ENCODE measurements at regions not wholly inside any gene's neighbourhood (a gene's known extent, or its start where the extent isn't known, plus 50 kb on each side); places are given as distances from the start of the nearest gene placed in this dataset.

DNA sequence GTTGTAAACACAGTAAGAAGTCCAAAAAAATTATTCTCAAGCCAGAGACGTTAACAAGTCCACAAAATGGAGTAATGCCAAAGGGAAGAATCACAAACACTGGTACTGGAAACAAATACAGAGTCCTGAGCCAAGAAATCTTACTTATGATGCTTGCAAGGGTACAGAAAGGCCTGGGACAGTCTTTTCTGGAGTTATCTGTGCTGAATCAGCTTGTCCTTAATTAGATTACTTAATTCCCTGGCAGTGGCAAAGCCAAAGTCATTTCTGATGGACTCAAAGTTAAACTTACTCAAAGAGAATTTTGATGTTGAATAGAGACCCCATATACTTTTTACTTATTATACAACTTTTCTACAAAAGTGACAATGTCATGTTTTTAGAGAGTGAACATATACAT is 610.5 kb upstream of the ITGA1 start:
- no peaks in the 10 kb centered on the region for H3K79me2 ChIP-seq (ENCODE audit: low read depth)
- no peak overlapping the region for H3K4me2 ChIP-seq
- H2AFZ ChIP-seq: no peak overlapping the region
- no peak overlapping the region for H3K4me3 ChIP-seq
- intact Hi-C loops (cut with micrococcal nuclease; ENCODE audit: unreplicated experiment): no loop called here
- DNase-seq: no peak
- POLR2A ChIA-PET (ENCODE audit: unreplicated experiment): no interaction called here
- H3K4me1 ChIP-seq (replicated peaks; ENCODE audit: insufficient read depth): no peaks in the 10 kb centered on the region
- no peaks in the 10 kb centered on the region for H3K27me3 ChIP-seq (ENCODE audit: insufficient read depth, low read depth)
- BruUV-seq (replicated peaks): no TSS peak
- H3F3A ChIP-seq (ENCODE audit: insufficient read depth, low read depth): no peaks in the 10 kb centered on the region
- H3K36me3 ChIP-seq (ENCODE audit: low read depth): no peaks in the 10 kb centered on the region
- H3K27ac ChIP-seq: no peak overlapping the region
- TF ChIP-seq, protein P1, sequence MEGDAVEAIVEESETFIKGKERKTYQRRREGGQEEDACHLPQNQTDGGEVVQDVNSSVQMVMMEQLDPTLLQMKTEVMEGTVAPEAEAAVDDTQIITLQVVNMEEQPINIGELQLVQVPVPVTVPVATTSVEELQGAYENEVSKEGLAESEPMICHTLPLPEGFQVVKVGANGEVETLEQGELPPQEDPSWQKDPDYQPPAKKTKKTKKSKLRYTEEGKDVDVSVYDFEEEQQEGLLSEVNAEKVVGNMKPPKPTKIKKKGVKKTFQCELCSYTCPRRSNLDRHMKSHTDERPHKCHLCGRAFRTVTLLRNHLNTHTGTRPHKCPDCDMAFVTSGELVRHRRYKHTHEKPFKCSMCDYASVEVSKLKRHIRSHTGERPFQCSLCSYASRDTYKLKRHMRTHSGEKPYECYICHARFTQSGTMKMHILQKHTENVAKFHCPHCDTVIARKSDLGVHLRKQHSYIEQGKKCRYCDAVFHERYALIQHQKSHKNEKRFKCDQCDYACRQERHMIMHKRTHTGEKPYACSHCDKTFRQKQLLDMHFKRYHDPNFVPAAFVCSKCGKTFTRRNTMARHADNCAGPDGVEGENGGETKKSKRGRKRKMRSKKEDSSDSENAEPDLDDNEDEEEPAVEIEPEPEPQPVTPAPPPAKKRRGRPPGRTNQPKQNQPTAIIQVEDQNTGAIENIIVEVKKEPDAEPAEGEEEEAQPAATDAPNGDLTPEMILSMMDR (conservative IDR thresholded peaks at IDR 0.05): no peak
- TF ChIP-seq EZH2 (IDR thresholded peaks at IDR 0.05; ENCODE audit: low read depth): no peak
- no peaks in the 10 kb centered on the region for H3K9me3 ChIP-seq (ENCODE audit: insufficient read depth, low read depth)
- no peaks in the 10 kb centered on the region for H4K20me1 ChIP-seq (ENCODE audit: insufficient read depth)
- no peaks in the 10 kb centered on the region for H3K9me2 ChIP-seq (ENCODE audit: insufficient read depth)
- CTCF ChIA-PET: no interaction called here

DNA sequence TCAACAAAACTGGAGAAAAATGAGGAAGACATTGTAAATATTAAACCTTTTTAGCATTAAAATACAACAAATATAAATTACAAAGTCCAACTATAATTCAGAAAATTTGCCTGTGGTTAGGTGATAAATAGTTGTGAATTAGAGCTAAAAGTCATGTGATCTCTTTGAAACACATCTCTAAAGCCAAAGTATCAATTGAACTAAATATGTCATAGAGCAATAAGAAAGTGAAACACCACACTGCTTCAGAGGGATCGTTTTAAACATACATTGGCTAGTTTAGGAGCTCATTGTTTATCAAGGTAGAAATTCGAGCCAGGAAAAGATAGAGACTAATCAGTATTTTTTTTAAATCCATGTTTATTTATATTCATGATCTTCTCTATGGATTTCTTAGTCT is 606.3 kb upstream of the ITGA1 start:
- TF ChIP-seq, protein P1 (conservative IDR thresholded peaks at IDR 0.05): no peak
- no peak for TF ChIP-seq EZH2 (IDR thresholded peaks at IDR 0.05; ENCODE audit: low read depth)
- BruUV-seq (replicated peaks): no TSS peak
- Histone ChIP-seq H3K4me1 (replicated peaks; ENCODE audit: insufficient read depth) (no peaks in the 10 kb centered on the region), H3K79me2 (ENCODE audit: low read depth) (no peaks in the 10 kb centered on the region), H3K9me2 (ENCODE audit: insufficient read depth) (no peaks in the 10 kb centered on the region), H3K27ac (no peak overlapping the region), H3K27me3 (ENCODE audit: insufficient read depth, low read depth) (no peaks in the 10 kb centered on the region), H4K20me1 (ENCODE audit: insufficient read depth) (no peaks in the 10 kb centered on the region), H3K4me3 (no peak overlapping the region), H2AFZ (no peak overlapping the region), H3F3A (ENCODE audit: insufficient read depth, low read depth) (no peaks in the 10 kb centered on the region), H3K4me2 (no peak overlapping the region), H3K36me3 (ENCODE audit: low read depth) (no peaks in the 10 kb centered on the region), H3K9me3 (ENCODE audit: insufficient read depth, low read depth) (no peaks in the 10 kb centered on the region)
- ChIA-PET CTCF (no interaction called here), POLR2A (ENCODE audit: unreplicated experiment) (no interaction called here)
- DNase-seq: no peak
- intact Hi-C loops (cut with micrococcal nuclease; ENCODE audit: unreplicated experiment): no loop called here

DNA sequence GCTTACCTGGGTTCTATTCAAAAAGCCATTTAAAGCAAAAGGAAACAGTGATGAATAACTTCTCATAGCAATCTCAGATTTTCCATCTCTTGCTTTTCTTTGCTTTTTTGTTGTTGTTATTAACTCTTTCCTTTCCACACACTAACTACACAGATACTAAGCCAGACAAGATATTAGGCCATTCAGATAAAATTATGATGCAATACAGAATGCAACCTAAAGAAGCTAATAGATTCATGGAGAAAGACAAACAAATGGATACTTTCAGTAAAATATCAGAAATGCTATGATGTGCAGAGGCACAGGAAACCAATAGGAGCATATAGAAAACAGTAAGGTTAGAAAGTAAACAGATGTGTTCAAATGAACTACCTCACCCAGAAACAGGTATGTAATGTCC is 597.0 kb upstream of the ITGA1 start:
- Histone ChIP-seq H3K36me3 (ENCODE audit: low read depth) (no peaks in the 10 kb centered on the region), H3K4me1 (replicated peaks; ENCODE audit: insufficient read depth) (no peaks in the 10 kb centered on the region), H4K20me1 (ENCODE audit: insufficient read depth) (no peaks in the 10 kb centered on the region), H3K4me2 (no peak overlapping the region), H2AFZ (no peak overlapping the region), H3K9me2 (ENCODE audit: insufficient read depth) (no peaks in the 10 kb centered on the region), H3F3A (ENCODE audit: insufficient read depth, low read depth) (no peaks in the 10 kb centered on the region), H3K27me3 (ENCODE audit: insufficient read depth, low read depth) (no peaks in the 10 kb centered on the region), H3K9me3 (ENCODE audit: insufficient read depth, low read depth) (no peaks in the 10 kb centered on the region), H3K79me2 (ENCODE audit: low read depth) (no peaks in the 10 kb centered on the region), H3K4me3 (no peak overlapping the region), H3K27ac (no peak overlapping the region)
- no TSS peak for BruUV-seq (replicated peaks)
- ChIA-PET POLR2A (ENCODE audit: unreplicated experiment) (no interaction called here), CTCF (no interaction called here)
- no peak for DNase-seq
- intact Hi-C loops (cut with micrococcal nuclease; ENCODE audit: unreplicated experiment): no loop called here
- no peak for TF ChIP-seq EZH2 (IDR thresholded peaks at IDR 0.05; ENCODE audit: low read depth)
- TF ChIP-seq, protein P1 (conservative IDR thresholded peaks at IDR 0.05): no peak

All from PC-9 (cell line).